ENCODE measurements at regions not wholly inside any gene's neighbourhood (a gene's known extent, or its start where the extent isn't known, plus 50 kb on each side); places are given as distances from the start of the nearest gene placed in this dataset.

GRCh38 chr11:19506816-19507486 lies 205.7 kb upstream of the NAV2 start:
- in situ Hi-C loops (cut with MboI), result no loop called here
- no TSS peak for BruUV-seq (replicated peaks)
- no peaks in the 10 kb centered on the region for H4K20me1 ChIP-seq (ENCODE audit: control insufficient read depth, insufficient read depth)
- no peak overlapping the region for H3K4me3 ChIP-seq
- no peaks in the 10 kb centered on the region for H3K36me3 ChIP-seq (ENCODE audit: control insufficient read depth in 2 of 2, insufficient read depth in 2 of 2, low read length in 1 of 2)
- POLR2A ChIA-PET, result no interaction called here
- FAIRE-seq (no peak), ATAC-seq (no peak), DNase-seq (ENCODE audit: low read depth, low spot score) (no peak)
- intact Hi-C loops (cut with micrococcal nuclease; ENCODE audit: unreplicated experiment), result no loop called here
- no peaks in the 10 kb centered on the region for H3K79me2 ChIP-seq (ENCODE audit: control insufficient read depth, insufficient read depth, low read length)
- no peak overlapping the region for H3K27ac ChIP-seq (ENCODE audit: control insufficient read depth, insufficient read depth)
- H3K4me1 ChIP-seq (ENCODE audit: control insufficient read depth, insufficient read depth, low read length), result no peaks in the 10 kb centered on the region
- no peaks in the 10 kb centered on the region for H3K27me3 ChIP-seq (replicated peaks in 1 of 2; ENCODE audit: control insufficient read depth in 2 of 2, insufficient read depth in 2 of 2, low read length in 1 of 2)
- H3K9me3 ChIP-seq (replicated peaks; ENCODE audit: control insufficient read depth, insufficient read depth, low read length), result no peaks in the 10 kb centered on the region
- H2AFZ ChIP-seq (ENCODE audit: control insufficient read depth, low read depth, low read length), result no peak overlapping the region
- H3K4me2 ChIP-seq (ENCODE audit: control insufficient read depth, insufficient read depth), result no peak overlapping the region
- CTCF ChIA-PET, result interaction anchor here (0.9 kb wide), 1 partner anchor 247 kb away, joined by 3 read pairs; no protein-coding TSS in a partner anchor
- SMC1A ChIA-PET (ENCODE audit: uncharacterized antibody, unreplicated experiment), result interaction anchor here (0.6 to 1.2 kb wide), 2 partner anchors 30 to 37 kb away, joined by 3 read pairs; no protein-coding TSS in a partner anchor
- RAD21 ChIA-PET (ENCODE audit: unreplicated experiment), result no interaction called here
- TF ChIP-seq ZBTB40 (IDR thresholded peaks at IDR 0.05; ENCODE audit: borderline replicate concordance) (peak; percentile 60), SIN3A (IDR thresholded peaks at IDR 0.05; ENCODE audit: low read depth, low read length) (no peak)
- WGBS (ENCODE audit: insufficient coverage, insufficient replicate concordance, low lambda C conversion rate, missing lambda C conversion rate), result 41% methylated on average over 2 of the region's 2 CpGs
- no peak overlapping the region for H3K9ac ChIP-seq (ENCODE audit: control insufficient read depth, insufficient read depth, low read length)

Data from GM12878 (cell line).